ENCODE measurements at regions not wholly inside any gene's neighbourhood (a gene's known extent, or its start where the extent isn't known, plus 50 kb on each side); places are given as distances from the start of the nearest gene placed in this dataset.

DNA sequence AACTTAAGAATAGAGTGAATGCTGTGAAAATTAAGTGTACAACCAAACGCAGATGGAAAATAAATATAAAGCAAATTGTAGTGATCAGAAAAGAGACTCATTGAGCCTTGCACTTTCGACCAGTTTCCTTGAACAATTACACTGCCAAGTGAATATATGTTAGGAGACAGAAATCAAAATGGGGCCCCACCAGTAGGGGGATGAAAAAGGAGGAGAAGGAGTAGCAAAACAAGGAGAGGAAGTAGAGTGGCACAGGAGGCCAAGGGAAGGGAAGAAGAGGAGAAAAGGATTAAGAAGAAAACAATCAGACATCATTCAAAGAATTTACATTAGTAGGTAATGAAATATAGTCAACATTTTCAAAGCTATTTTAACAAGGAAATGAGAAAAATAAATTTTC is 1770.6 kb downstream of the PLA2G4A start:
- DNase-seq (ENCODE audit: extremely low spot score, unreplicated experiment), result no peak
- TF ChIP-seq CTCF (conservative IDR thresholded peaks at IDR 0.05), result peak; percentile 35
- Mint-ChIP-seq H3K9me3 (no peaks in the 10 kb centered on the region), H3K27ac (no peak overlapping the region), H3K36me3 (no peaks in the 10 kb centered on the region), H3K4me3 (no peak overlapping the region), H3K27me3 (no peaks in the 10 kb centered on the region), H3K4me1 (ENCODE audit: unreplicated experiment) (no peaks in the 10 kb centered on the region)

DNA sequence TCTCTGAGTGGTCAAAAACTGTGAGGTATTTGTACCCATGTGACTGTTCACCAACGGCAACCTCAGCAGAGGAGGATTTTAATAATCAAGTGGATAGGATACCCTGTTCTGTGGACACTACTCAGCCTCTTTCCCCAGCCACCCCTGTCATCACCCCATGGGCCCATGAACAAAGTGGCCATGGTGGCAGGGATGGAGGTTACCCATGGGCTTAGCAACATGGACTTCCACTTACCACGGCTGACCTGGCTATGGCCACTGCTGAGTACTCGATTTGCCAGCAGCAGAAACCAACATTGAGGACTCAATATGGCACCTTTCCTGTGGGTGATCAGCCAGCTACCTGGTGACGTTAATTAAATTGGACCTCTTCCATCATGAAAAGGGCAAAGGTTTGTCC is 1782.7 kb downstream of the PLA2G4A start:
- Mint-ChIP-seq H3K4me3 (no peak overlapping the region), H3K27me3 (no peaks in the 10 kb centered on the region), H3K4me1 (ENCODE audit: unreplicated experiment) (no peaks in the 10 kb centered on the region), H3K27ac (no peak overlapping the region), H3K9me3 (peaks cover 9% of the 10 kb centered on the region), H3K36me3 (no peaks in the 10 kb centered on the region)
- no peak for DNase-seq (ENCODE audit: extremely low spot score, unreplicated experiment)
- no peak for TF ChIP-seq CTCF (conservative IDR thresholded peaks at IDR 0.05)

DNA sequence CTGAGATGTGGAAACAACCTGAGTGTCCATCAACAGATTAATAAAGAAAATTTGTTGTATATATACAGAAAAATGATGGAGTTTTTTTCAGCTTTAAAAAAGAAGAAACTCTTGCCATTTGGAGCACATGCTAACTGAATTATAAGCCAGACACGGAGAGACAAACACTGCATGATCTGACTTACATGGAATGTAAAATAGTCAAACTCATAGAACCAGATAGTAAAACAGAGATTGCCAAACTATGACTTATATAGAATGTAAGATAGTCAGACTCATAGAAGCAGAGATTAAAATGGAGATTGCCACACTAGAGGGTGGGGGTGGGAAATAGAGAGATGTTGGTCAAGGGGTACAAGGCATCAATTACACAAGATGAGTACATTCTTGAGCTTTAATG is 1786.6 kb downstream of the PLA2G4A start:
- TF ChIP-seq CTCF (conservative IDR thresholded peaks at IDR 0.05), result no peak
- DNase-seq (ENCODE audit: extremely low spot score, unreplicated experiment), result no peak
- Mint-ChIP-seq H3K27ac (no peak overlapping the region), H3K36me3 (no peaks in the 10 kb centered on the region), H3K9me3 (peaks cover 9% of the 10 kb centered on the region), H3K27me3 (no peaks in the 10 kb centered on the region), H3K4me3 (no peak overlapping the region), H3K4me1 (ENCODE audit: unreplicated experiment) (no peaks in the 10 kb centered on the region)

DNA sequence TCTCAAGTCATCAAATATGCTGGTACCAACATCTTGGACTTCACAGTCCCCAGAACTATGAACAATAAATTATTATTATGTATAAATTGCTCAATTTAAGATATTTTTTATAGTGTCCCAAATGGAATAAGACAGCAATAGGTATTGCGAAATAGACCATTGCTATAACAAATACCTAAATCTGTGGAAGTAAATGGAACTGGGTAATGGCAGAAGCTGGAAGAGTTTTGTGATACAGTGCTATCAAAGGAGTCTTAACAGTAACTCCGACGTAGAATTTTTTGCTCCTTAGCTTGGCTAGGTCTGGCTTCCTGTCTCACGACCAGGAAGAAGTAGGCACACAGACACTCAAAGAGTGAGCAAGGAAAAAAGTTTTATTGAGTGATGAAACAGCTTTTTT is 1791.5 kb downstream of the PLA2G4A start:
- peaks cover 3% of the 10 kb centered on the region for H3K9me3 Mint-ChIP-seq
- no peak for DNase-seq (ENCODE audit: extremely low spot score, unreplicated experiment)
- H3K27ac Mint-ChIP-seq, result no peak overlapping the region
- H3K27me3 Mint-ChIP-seq, result no peaks in the 10 kb centered on the region
- TF ChIP-seq CTCF (conservative IDR thresholded peaks at IDR 0.05), result no peak
- H3K4me1 Mint-ChIP-seq (ENCODE audit: unreplicated experiment), result no peaks in the 10 kb centered on the region
- no peaks in the 10 kb centered on the region for H3K36me3 Mint-ChIP-seq
- H3K4me3 Mint-ChIP-seq, result no peak overlapping the region

GRCh38 chr1:188641566-188642211 is 1812.9 kb downstream of the PLA2G4A start:
- Mint-ChIP-seq H3K36me3 (no peaks in the 10 kb centered on the region), H3K27ac (no peak overlapping the region), H3K4me1 (ENCODE audit: unreplicated experiment) (no peaks in the 10 kb centered on the region), H3K4me3 (no peak overlapping the region), H3K9me3 (no peaks in the 10 kb centered on the region), H3K27me3 (no peaks in the 10 kb centered on the region)
- no peak for DNase-seq (ENCODE audit: extremely low spot score, unreplicated experiment)
- no peak for TF ChIP-seq CTCF (conservative IDR thresholded peaks at IDR 0.05)

- no peak overlapping the region for H3K4me3 Mint-ChIP-seq
- H3K9me3 Mint-ChIP-seq, result no peaks in the 10 kb centered on the region
- DNase-seq (ENCODE audit: extremely low spot score, unreplicated experiment), result no peak
- H3K36me3 Mint-ChIP-seq, result no peaks in the 10 kb centered on the region
- H3K27ac Mint-ChIP-seq, result no peak overlapping the region
- H3K4me1 Mint-ChIP-seq (ENCODE audit: unreplicated experiment), result no peaks in the 10 kb centered on the region
- H3K27me3 Mint-ChIP-seq, result no peaks in the 10 kb centered on the region
- no peak for TF ChIP-seq CTCF (conservative IDR thresholded peaks at IDR 0.05)
Measured at GRCh38 chr1:188642704-188643103, 1814.0 kb downstream of the PLA2G4A start.

Data from type B pancreatic cell (in vitro differentiated cells).